B cell (primary cell): ENCODE measurements at regions not wholly inside any gene's neighbourhood (a gene's known extent, or its start where the extent isn't known, plus 50 kb on each side); places are given as distances from the start of the nearest gene placed in this dataset.
"Not testable (repeated sequence)": the region's sequence is repeated elsewhere in the genome, so short reads cannot be mapped to it uniquely, and the experiment has no call there.

Experiments
- EZH2 ChIP-seq: IDR thresholded peaks from 2 replicates; pipeline ENCODE4 v1.6.1; 2012; ENCODE audit warnings: borderline replicate concordance, low read depth, mild to moderate bottlenecking, moderate library complexity, low read length; ENCODE audit not compliant: insufficient read depth, poor library complexity, severe bottlenecking
- TF ChIP-seq, protein P1 (sequence below): fragments of 200-600 bp; IDR thresholded peaks from one replicate; pipeline ENCODE4 v1.8.0; 2022; ENCODE audit warnings: antibody characterized with exemption, mild to moderate bottlenecking

DNA sequence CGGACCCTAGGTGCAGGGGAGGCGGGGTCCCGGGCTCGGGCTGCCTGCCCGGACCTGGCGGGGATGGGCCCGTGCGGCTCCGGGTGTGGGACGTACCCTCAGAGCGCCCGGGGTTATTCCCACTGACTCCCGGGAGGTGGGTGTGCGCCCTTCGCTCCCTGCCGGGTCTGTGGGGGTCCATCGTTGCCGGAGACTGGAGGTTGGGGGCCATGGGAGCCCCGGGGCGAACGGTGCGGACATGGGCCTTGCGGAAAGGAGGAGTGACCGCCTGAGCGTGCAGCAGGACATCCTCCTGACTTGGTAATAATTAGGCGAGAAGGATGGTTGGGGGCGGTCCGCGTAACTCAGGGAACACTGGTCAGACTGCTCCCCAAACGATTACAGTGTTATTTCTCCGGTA is 552.7 kb downstream of the TUBA3C start:
- TF ChIP-seq, protein P1, sequence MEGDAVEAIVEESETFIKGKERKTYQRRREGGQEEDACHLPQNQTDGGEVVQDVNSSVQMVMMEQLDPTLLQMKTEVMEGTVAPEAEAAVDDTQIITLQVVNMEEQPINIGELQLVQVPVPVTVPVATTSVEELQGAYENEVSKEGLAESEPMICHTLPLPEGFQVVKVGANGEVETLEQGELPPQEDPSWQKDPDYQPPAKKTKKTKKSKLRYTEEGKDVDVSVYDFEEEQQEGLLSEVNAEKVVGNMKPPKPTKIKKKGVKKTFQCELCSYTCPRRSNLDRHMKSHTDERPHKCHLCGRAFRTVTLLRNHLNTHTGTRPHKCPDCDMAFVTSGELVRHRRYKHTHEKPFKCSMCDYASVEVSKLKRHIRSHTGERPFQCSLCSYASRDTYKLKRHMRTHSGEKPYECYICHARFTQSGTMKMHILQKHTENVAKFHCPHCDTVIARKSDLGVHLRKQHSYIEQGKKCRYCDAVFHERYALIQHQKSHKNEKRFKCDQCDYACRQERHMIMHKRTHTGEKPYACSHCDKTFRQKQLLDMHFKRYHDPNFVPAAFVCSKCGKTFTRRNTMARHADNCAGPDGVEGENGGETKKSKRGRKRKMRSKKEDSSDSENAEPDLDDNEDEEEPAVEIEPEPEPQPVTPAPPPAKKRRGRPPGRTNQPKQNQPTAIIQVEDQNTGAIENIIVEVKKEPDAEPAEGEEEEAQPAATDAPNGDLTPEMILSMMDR, result not testable (repeated sequence)
- TF ChIP-seq EZH2, result not testable (repeated sequence)
